Adrenal gland (tissue), 5 donors: ENCODE measurements at regions not wholly inside any gene's neighbourhood (a gene's known extent, or its start where the extent isn't known, plus 50 kb on each side); places are given as distances from the start of the nearest gene placed in this dataset.

Source experiments
- POLR2A ChIP-seq, 2 donors: fragments of 450-650 bp; IDR thresholded peaks; one replicate each; pipeline ENCODE4 v1.6.1; 2017; ENCODE audit warnings: antibody characterized with exemption in 2 of 2, mild to moderate bottlenecking in 2 of 2, moderate library complexity in 1 of 2
- TF ChIP-seq, protein P1 (sequence below), 6 experiments: fragments of 450-650 bp in 4 of 6; fragments of 200-600 bp in 2 of 6; sonication (generic) in 1 of 6; IDR thresholded peaks; 1 replicate in 5 of 6; 2 replicates in 1 of 6; pipeline versions ENCODE4 v1.5.1 to v1.8.0; 2016 to 2021; ENCODE audit warnings: antibody characterized with exemption in 6 of 6, mild to moderate bottlenecking in 2 of 6, moderate library complexity in 1 of 6
- donor health status: DM: no; HTN: no; CAD: no.

DNA sequence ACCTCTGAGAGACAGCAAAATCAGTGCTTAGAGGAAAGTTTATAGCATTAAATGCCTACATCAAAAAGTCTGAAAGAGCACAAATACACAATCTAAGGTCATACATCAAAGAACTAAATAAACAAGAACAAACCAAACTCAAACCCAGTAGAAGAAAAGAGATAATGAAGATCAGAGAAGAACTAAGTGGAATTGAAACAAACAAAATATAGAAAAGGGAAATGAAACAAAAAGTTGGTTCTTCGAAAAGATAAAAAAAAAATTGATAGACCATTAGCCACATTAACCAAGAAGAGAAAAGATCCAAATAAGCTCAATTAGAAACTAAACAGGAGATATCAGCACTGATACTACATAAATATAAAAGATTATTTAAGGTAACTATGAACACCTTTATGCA is 280.0 kb upstream of the NRG3 start:
- TF ChIP-seq, protein P1, sequence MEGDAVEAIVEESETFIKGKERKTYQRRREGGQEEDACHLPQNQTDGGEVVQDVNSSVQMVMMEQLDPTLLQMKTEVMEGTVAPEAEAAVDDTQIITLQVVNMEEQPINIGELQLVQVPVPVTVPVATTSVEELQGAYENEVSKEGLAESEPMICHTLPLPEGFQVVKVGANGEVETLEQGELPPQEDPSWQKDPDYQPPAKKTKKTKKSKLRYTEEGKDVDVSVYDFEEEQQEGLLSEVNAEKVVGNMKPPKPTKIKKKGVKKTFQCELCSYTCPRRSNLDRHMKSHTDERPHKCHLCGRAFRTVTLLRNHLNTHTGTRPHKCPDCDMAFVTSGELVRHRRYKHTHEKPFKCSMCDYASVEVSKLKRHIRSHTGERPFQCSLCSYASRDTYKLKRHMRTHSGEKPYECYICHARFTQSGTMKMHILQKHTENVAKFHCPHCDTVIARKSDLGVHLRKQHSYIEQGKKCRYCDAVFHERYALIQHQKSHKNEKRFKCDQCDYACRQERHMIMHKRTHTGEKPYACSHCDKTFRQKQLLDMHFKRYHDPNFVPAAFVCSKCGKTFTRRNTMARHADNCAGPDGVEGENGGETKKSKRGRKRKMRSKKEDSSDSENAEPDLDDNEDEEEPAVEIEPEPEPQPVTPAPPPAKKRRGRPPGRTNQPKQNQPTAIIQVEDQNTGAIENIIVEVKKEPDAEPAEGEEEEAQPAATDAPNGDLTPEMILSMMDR (IDR thresholded peaks at IDR 0.05): no peak
- no peak for TF ChIP-seq POLR2A (IDR thresholded peaks at IDR 0.05)
